HG02938 (cell line): ENCODE measurements at regions not wholly inside any gene's neighbourhood (a gene's known extent, or its start where the extent isn't known, plus 50 kb on each side); places are given as distances from the start of the nearest gene placed in this dataset.

Experiments used
- ATAC-seq: cut with Tn5 transposase; IDR thresholded peaks from one replicate; pipeline ENCODE4 v1.9.1; 2021; ENCODE audit warnings: mild to moderate bottlenecking, moderate library complexity; ENCODE audit not compliant: unreplicated experiment

GRCh38 chr2:18200771-18201170, 322.3 kb downstream of the KCNS3 start:
- no peak for ATAC-seq

GRCh38 chr2:18198677-18199076, 320.2 kb downstream of the KCNS3 start:
- no peak for ATAC-seq

GRCh38 chr2:18194161-18194560, 315.7 kb downstream of the KCNS3 start:
- ATAC-seq: no peak

- no peak for ATAC-seq
These were observed 308.5 kb downstream of the KCNS3 start for GRCh38 chr2:18186816-18187613.

GRCh38 chr2:18182861-18183260, 304.4 kb downstream of the KCNS3 start:
- no peak for ATAC-seq

- ATAC-seq: no peak
These were observed 302.4 kb downstream of the KCNS3 start for GRCh38 chr2:18180912-18181311.

- no peak for ATAC-seq
These were observed 301.7 kb downstream of the KCNS3 start for GRCh38 chr2:18180031-18180610.

- peak; percentile 93 for ATAC-seq
These were observed 300.4 kb downstream of the KCNS3 start for GRCh38 chr2:18178736-18179349.

- ATAC-seq: no peak
These were observed 298.3 kb downstream of the KCNS3 start for GRCh38 chr2:18176679-18177215.

GRCh38 chr2:18172607-18173006, 294.1 kb downstream of the KCNS3 start:
- no peak for ATAC-seq

GRCh38 chr2:18171191-18172139, 293.0 kb downstream of the KCNS3 start:
- no peak for ATAC-seq

GRCh38 chr2:18170642-18171041, 292.2 kb downstream of the KCNS3 start:
- no peak for ATAC-seq

- ATAC-seq: no peak
These were observed 291.4 kb downstream of the KCNS3 start for GRCh38 chr2:18169893-18170175.

GRCh38 chr2:18169121-18169892, 290.8 kb downstream of the KCNS3 start:
- no peak for ATAC-seq

GRCh38 chr2:18167871-18168270, 289.4 kb downstream of the KCNS3 start:
- no peak for ATAC-seq

GRCh38 chr2:18161681-18162080, 283.2 kb downstream of the KCNS3 start:
- ATAC-seq: no peak

- no peak for ATAC-seq
These were observed 281.4 kb downstream of the KCNS3 start for GRCh38 chr2:18159896-18160295.

GRCh38 chr2:18156421-18156820, 278.0 kb downstream of the KCNS3 start:
- ATAC-seq: no peak

GRCh38 chr2:18156002-18156401, 277.5 kb downstream of the KCNS3 start:
- ATAC-seq: no peak

GRCh38 chr2:18154812-18155211, 276.3 kb downstream of the KCNS3 start:
- ATAC-seq: no peak
